NAMALWA (cell line): ENCODE measurements at regions not wholly inside any gene's neighbourhood (a gene's known extent, or its start where the extent isn't known, plus 50 kb on each side); places are given as distances from the start of the nearest gene placed in this dataset.
A peak's percentile ranks its signal among the peaks of the same experiment; 100 is the strongest.
"Not testable (repeated sequence)": the region's sequence is repeated elsewhere in the genome, so short reads cannot be mapped to it uniquely, and the experiment has no call there.

Source experiments
- DNase-seq: peaks from one replicate; pipeline ENCODE4 v3.0.0-alpha.2; 2015; ENCODE audit warnings: low spot score

DNA sequence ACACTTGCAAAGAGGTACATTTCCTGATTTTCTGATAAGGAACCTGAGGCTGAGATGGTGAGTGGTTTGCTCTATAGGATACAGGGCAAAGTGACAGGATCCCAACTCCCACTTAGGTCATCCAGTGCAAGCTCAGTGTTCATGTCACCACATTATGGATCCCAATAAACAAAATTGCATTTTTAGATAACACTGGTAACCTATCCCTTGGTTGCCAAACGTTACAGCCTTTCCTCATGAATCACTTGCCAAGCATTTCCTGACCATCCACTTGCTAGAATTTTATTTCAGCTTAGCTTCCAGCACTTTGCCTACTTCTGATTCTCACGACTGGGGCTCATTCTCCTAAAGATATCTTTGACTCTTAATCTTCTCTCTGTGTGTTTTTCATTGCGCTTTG, 131.4 kb upstream of the ODAD2 start:
- DNase-seq, result no peak

DNA sequence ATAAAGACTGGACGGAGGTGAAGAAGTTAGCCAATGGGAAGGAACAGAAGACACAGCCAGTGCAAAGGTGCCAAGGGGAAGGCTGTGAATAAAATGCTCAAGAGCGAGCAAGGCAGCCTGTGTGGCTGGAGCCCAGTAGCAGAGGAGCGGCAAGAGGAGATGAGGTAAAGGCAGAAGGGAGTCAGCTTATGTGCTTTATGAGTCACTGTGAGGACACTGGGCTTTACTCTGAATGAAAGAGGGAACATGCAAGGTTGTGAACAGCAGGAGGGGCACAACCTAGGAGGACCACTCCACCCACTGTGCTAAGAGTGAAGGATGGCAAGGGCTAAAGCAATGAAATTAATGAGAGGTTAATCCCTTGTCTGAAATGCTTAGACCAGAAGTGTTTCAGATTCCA, 129.0 kb upstream of the ODAD2 start:
- DNase-seq, result no peak

DNA sequence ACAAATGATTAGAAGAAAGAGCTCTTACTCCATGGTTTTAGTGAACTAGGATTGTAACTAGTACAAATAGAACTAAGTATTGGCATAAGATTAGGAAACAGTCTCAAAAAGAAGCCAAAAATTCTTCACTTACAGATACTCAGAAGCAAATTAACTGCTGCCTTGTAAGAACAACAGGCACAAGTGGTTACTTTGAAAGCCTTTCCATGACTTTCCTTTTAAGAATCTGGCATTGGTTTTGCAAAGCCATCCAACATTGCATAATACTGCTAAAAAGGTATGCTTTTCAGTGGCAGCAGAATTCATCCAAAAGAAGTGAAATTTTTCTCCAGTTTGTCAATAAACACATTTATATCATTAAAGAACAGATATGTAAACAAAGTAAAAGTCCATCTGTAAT, 126.8 kb upstream of the ODAD2 start:
- DNase-seq, result no peak

DNA sequence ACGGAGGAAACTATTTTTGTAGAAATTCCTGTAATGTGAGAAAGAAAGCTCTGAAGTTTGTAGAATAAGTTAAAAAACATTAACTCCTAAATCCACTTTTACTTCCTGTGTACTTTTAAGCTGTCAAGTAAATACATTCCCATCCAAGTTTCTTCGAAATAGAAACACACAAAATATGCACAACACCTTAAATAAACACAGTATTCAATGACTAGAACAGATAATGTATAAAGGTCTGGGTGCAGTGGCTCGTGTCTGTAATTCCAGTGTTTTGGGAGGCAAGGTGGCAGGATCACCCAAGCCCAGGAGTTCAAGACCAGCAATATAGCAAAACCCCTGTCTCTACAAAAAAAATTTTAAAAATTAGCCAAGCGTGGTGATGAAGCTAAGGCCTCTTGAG, 121.9 kb upstream of the ODAD2 start:
- no peak for DNase-seq

DNA sequence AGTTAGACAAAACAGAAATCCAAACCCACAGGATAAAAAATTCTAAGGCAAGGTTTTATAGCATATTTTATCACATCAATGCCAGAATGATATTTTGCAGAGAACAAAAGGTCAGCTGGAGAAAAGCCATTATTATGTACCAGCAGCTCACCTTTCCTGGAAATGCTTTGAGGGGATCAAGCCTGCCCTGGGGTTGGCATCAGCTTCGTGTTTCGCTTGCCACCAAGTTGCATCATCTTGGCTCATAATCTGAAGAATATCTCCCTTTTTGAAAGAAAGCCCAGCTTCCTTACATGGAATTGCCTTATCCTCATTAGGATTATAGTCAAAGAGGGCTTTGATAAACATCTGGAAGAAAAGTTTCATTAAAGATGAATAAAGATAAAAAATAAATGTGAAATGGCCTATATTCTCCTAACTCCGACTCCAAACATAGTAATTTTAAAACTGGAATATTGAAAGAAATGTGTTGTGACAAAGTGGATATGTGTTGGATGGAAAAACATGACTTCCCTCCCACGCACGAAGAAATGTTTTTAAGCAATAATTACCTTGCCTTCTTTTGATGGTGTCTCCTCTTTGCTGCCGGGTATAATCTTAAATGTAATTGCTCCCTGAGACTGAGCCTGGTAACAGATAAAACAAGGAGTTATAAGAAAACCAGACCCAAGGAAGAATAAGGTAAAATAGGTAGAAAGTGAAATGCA, 121.3 kb upstream of the ODAD2 start:
- no peak for DNase-seq

DNA sequence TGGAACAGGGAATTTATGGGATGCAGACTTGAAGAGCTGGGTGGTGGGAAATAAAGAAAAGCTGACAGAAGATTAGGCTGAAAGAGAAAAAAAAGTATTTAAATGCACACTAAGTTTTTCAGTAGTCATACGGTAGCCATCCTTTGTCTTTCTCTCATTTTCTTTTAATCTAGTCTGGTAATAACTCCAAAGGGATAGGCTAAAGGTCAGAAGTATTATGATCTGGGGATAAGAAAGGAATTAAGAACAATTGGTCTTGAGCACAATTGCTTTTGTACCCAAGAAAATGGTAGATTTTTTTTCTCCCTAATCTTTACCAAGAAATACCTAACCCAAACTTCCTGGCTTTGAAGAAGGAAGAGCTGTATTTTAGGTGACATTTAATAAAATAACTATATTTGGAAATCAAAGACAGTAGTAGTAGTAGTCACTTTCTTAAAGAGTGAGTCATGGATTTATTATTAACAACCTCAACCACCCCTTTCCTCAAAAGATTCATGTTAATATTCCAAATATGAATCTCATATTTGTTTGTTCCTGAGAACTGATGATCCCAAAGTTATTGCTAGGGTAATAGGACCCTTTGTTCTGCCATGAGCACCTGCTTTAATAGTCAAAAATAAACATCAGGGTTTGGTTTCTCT, 120.2 kb upstream of the ODAD2 start:
- no peak for DNase-seq

DNA sequence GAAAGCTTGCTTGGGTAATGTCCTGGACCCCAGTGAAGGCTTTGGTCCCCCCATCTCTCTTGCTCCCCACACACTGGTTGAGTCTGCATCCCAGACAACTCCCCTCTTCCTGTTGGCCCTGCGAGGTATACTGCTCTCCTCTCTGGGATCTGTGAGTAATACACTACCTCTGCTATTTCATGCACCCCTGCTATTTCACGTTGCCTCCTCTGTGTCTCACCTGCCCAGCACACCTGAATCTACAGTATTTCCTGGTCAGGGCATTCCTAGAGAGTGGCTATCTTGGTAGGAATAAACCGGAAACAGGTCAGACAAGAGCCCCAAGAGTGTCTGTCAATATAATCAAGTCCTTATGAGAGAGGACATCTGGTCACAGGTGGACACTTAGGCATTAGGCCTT, 114.3 kb upstream of the ODAD2 start:
- DNase-seq, result no peak

DNA sequence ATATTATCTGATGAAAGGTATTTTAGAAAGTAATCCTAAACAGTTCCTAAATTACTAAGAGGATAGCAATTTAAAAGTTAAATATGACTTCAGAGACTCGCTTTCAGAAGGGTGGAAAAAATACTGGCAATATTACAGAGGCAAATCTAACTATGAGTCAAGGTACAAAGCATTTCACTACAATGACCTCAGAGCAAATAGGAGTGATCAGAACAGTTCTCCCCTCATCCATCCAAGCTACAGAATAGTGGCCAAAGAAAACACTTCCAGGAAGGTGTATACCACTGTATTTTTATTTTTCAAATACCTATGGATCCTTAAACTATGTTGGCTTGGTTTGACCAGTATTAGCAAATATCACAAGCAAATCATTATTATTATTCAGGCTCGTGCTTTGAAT, 112.8 kb upstream of the ODAD2 start:
- no peak for DNase-seq

DNA sequence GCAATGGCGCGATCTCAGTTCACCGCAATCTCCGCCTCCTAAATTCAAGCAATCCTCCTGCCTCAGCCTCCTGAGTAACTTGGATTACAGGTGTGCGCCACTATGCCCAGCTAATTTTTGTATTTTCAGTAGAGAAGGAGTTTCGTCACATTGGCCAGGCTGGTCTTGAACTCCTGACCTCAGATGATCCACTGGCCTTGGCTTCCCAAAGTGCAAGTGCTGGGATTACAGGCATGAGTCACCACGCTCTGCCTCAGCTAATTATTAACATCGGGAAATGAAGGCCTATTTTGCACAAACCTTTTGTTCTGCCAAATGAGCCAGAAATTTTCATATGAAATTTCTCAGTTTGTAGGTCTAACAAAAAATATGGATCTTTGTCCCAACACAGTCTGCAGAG, 106.7 kb upstream of the ODAD2 start:
- DNase-seq, result no peak

DNA sequence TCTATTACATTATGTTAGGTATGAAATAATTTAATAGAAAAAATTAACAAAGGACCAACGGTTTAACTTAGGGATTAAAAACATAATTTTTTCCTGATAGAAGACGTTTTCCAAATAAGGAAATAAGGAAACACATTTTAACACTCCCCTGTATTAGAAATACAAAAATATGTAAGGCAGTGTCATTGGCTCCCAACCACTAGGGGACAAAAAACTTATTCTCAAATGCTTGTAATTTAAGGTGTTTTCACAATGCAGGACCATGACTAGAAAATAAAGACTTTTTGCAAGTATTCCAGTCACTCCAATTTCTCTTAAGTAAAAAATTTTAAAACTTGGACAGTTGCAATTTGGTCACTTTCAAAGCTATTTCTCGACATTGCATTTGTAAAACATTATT, 98.8 kb upstream of the ODAD2 start:
- no peak for DNase-seq

DNA sequence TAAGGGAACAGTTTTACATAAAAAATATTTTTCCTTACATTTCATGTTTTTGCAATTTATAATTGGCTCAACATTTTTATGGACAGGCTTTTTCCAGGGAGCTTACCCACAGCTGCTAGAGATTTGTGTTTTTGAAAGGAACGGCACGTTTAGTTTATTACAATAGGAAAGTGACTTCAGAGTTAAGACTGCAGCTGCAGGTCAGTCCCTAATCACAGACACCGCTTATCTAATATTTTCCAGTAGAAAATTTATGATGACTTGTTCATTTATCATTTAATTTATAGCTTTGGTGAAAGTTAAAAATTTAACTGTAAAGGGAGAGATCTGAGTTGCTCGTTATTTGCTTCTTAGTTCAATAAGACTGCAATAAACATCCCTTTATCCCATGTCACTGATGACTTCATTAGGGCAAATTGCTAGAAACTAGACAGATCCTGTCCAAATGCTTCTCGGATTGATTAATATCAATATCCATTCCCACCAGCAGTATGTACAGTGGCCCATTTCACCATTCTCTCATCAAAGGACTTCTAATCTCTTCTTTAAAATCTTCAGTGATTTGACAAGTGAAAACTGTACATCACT, 97.0 kb upstream of the ODAD2 start:
- DNase-seq, result no peak

DNA sequence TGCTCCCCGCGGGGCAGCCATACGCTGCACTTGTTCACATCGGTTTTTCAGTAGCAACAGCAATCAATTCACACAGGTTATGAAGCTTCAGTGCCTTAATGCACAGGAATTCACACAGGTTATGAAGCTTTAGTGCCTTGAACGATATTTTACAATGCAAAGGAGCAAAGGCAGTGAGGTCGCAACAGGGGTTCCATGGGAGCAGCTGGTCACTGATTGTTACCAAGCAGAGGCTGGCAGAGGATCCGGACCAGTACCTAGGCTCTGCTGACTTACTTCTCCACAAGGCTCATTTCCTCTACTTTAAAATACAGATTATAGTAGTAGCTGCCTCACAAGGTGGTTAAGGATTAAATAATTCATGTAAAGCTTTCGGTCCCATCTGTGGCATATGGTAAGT, 95.2 kb upstream of the ODAD2 start:
- DNase-seq, result no peak

DNA sequence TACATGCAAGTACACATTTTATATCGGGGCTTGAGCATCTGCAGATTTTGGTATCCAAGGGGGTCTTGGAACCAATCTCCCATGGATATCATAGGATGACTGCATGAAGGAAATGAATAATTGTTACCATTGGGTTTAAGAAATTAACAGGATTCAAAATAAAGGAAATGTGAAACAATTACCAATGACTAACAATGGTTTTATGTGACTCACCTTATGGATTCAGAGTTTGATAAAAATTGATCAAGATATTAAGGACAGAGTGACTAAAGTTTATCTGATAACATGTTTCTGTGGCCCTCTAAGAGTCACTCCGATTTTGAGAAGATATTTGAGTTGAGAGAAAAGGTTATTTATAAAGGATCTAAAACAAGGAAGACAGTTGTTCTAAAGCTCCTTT, 93.0 kb upstream of the ODAD2 start:
- DNase-seq, result no peak

DNA sequence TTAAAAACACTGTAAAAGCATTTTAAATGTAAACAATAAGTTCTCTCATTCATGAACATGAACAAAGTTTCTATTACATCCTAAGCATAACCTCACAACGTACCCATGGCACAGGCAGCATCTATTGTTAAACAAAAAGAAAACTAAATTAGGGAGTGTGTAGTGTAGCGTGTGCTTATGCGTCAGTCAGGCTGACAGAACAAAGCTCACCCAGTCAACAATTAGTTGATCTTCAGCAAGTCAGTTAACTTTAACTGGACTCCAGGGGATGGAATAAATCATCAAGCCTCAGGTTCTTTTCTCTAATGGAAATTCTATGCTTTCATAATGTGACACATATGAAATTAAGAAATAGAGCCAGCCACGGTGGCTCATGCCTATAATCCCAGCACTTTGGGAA, 91.6 kb upstream of the ODAD2 start:
- no peak for DNase-seq

DNA sequence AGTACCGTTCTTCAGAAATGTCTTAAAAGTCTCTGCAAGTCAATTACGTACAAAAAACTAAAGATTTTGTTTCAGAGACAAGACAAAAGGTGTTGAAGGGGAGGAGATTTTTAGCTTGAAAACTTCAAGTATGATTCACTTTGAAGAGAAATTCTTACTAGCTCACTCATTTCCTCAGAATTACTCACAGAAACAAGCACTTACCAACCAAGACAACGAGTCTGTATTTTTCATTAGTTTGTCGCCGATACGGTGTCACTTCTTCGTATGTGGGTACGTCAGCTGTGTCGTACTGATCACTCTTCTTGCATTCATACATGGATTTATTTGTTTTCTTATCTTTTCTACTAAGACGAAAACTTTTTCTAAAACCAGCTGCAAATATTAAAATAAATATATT, 90.6 kb upstream of the ODAD2 start:
- DNase-seq, result no peak

DNA sequence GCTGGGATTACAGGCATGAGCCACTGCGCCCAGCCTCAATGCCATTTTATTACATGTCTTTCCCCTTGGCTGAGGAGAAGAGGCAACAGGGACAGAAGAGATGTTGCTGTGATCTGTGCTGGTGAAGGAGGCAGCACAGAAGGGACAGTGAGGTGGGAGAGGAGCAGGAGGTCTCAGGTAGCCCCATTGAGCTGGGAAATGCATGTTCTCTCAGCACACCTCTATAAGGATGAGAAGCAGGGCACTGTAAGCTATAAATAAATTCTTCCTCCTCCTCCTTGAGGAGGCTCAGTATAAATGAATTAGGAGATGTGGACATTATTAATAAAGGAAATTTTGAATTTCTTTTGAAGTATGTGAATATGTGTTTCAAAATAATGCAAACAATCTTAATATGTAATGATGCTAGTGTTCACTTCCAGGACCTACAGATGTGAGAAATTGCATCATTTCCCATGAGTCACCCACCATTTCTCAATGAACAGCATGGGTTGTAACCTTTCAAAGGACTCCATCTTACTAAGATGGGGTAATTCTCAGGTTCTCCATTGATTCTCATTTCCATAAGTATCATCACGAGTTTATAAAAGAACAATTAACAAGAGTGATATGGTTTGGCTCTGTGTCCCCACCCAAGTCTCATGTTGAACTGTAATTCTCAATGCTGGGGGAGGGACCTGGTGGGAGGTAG, 88.9 kb upstream of the ODAD2 start:
- DNase-seq, result peak; percentile 7

DNA sequence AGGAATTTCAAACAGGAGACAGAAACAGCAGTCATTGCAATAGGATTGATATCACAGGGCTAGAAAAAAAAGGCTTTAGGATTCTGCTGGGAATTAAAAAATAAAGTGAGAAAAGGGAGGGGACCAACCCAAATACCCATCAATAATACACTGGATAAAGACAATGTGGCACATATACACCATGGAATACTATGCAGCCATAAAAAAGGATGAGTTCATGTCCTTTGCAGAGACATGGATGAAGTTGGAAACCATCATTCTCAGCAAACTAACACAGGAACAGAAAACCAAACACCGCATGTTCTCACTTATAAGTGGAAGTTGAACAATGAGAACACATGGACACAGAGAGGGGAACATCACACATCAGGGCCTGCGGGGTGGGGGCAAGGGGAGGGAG, 86.9 kb upstream of the ODAD2 start:
- DNase-seq, result not testable (repeated sequence)

DNA sequence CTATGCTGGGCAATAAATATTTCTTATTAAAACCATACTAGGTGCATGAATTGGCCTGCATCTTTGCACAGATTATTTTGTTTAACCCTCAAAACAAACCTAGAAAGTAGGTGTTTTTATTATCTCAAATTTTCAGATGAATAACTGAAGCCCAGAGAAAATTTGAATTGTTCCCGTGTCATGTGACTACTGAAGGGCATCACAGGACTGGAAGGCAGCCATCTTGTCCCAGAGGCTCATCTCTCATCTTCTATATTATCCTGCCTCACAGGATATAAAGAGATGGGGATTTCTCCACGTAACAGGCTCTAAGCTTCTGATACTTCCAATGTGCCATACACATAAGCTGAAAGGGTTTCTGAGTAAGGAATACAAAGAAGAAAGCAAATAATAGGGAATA, 84.0 kb upstream of the ODAD2 start:
- DNase-seq, result no peak

DNA sequence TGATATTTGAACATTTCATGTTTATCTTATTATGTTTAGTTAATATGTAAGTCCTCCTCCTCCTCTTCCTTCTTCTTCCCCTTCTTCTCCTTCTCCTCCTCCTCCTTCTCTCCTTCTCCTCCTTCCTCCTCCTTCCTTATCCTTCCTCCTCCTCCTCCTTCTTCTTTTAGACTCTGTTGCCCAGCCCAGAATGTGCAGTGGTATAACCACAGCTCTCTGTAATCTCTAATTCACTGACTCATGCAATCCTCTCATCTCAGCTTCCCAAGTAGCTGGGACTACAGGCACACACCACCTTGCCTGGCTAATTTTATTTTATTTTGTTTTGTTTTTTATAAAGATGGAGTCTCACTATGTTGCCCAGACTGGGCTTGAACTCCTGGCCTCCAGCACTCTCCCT, 83.4 kb upstream of the ODAD2 start:
- no peak for DNase-seq

DNA sequence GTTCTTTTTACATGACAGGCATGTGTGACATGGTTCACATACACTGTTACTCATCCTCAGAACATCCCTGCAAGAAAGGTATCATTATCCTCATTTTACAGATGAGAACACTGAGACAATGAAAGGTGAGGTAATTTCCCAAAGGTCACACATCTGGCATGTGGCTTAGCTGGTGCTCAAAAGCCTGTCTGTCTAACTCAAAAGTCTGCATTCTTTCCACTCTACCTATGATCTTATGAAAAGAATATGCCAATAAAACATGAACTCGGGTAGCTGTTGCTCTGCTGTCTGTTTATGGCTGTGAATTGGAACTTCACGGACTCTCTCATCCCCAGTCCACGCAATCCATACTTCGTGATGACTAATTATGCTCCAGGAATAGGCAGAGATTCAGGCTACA, 79.0 kb upstream of the ODAD2 start:
- DNase-seq, result no peak

DNA sequence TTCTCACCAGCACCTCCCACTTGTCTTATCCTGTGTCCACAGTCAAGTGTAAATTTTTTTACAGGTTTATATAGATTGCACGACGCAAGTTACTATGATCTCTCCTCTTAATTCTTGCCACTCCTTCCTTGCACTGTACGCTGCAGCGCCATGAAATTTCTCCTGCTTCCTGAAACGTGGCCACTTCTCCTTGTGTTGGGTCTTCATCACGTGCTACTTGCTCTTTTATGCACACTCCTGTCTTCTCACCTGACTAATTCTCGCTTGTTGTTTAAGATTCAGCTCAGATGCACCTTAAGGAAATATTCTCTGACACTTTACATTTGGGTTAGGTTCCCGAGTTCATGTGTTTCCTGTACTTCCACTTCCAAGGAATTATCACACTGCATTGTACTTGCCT, 76.5 kb upstream of the ODAD2 start:
- no peak for DNase-seq

DNA sequence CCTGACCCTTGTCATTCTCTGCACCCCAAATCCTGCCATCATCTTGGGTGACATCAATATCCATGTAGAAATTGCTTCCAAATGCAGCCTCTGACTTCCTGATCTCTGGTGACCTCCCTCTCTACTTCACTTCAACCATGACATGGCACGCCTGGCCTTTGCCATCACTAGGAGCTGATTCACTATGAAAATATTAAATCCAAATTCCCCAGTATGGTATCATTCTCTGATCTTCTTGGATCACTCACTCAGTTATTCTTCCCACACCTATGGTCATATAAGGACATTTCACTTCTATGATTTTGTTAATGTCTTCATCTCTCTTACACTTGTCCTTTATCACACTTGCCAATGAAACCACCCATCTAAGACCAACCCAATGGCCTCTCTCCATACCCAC, 73.7 kb upstream of the ODAD2 start:
- no peak for DNase-seq

DNA sequence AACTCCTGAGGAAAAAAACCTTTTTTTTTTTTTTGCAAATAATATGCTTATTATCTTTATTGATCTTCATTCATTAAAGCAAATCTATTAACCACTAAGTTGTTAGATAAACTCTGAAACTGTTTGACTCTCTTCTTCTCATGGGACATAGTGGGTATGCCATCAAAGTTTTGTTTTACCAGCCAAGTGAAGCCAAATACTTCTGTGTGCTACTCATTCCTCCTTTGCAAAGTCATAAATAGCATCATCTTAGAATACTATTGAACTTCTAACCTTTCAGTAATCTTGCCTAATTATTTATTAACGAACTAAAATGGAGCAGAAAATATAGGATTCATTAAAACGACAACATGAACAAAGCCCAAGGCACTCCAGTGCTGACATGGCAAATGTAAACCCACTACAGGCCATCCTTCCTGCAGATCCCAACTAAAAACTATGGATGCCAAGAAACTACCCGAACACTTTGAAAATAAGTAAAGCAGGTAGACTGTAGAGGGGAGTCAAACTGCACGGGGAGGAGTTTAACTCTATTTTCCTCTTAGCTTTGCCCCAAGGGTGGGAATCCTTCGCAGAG, 61.2 kb upstream of the ODAD2 start:
- DNase-seq, result no peak
